HEK293 (cell line): ENCODE measurements at regions not wholly inside any gene's neighbourhood (a gene's known extent, or its start where the extent isn't known, plus 50 kb on each side); places are given as distances from the start of the nearest gene placed in this dataset.

Experiments used
- CTCF ChIA-PET: fragments of 350-600 bp; formaldehyde crosslinking; extraction: SDS; loops from one replicate; lab custom pipeline; 2021; ENCODE audit warnings: antibody characterized with exemption; lab: Yijun Ruan, JAX
- POLR2A ChIA-PET: fragments of 300-600 bp; formaldehyde crosslinking; extraction: SDS; loops from one replicate; lab custom pipeline; 2020; ENCODE audit warnings: antibody characterized with exemption, inconsistent platforms; lab: Yijun Ruan, JAX
- H3K27ac ChIP-seq: fragments of 200-500 bp; sonication (Bioruptor generic); 2 replicates; pipeline ENCODE4 v1.5.1; 2014; ENCODE audit warnings: low read depth, low read length, control low read depth, inconsistent platforms; ENCODE audit errors: extremely low read depth
- H3K36me3 ChIP-seq, 2 experiments: fragments of 200-500 bp in 1 of 2; sonication (Bioruptor generic) in 1 of 2; 1 replicate in 1 of 2; 2 replicates in 1 of 2; pipeline ENCODE4 v1.5.1; 2014 to 2017; ENCODE audit warnings: inconsistent platforms in 2 of 2, low read length in 2 of 2; ENCODE audit not compliant: control insufficient read depth in 2 of 2, insufficient read depth in 1 of 2
- H3K4me1 ChIP-seq: fragments of 200-500 bp; sonication (Bioruptor generic); 2 replicates; pipeline ENCODE4 v1.5.1; 2014; ENCODE audit warnings: mild to moderate bottlenecking, low read length, inconsistent platforms; ENCODE audit not compliant: control insufficient read depth, insufficient read depth
- H3K4me3 ChIP-seq: 2 replicates; pipeline ENCODE4 v1.5.1; 2011; ENCODE audit warnings: low read depth, mild to moderate bottlenecking, control low read depth, low read length, moderate library complexity
- H3K9me3 ChIP-seq: fragments of 200-500 bp; sonication (Bioruptor generic); 2 replicates; pipeline ENCODE4 v1.5.1; 2014; ENCODE audit warnings: low read depth, low read length, inconsistent platforms; ENCODE audit not compliant: control insufficient read depth, insufficient read depth
- FEZF1 ChIP-seq: fragments of 450-650 bp; formaldehyde crosslinking; IDR thresholded peaks from 2 replicates; pipeline ENCODE4 v1.5.1; 2016; ENCODE audit warnings: missing biosample characterization, missing genetic modification characterization
- GFI1B ChIP-seq: fragments of 450-650 bp; formaldehyde crosslinking; IDR thresholded peaks from 2 replicates; pipeline ENCODE4 v1.5.1; 2016; ENCODE audit warnings: missing biosample characterization, missing genetic modification characterization
- HOXC10 ChIP-seq: sonication (generic); formaldehyde crosslinking; IDR thresholded peaks from 2 replicates; pipeline ENCODE4 v1.8.1; 2023; ENCODE audit warnings: mild to moderate bottlenecking, missing genetic modification reagents
- KLF7 ChIP-seq: fragments of 450-650 bp; formaldehyde crosslinking; IDR thresholded peaks from 2 replicates; pipeline ENCODE4 v1.5.1; 2016; ENCODE audit warnings: missing biosample characterization, missing genetic modification characterization, borderline replicate concordance
- ZFP41 ChIP-seq: fragments of 450-650 bp; formaldehyde crosslinking; IDR thresholded peaks from 2 replicates; pipeline ENCODE4 v1.5.1; 2016; ENCODE audit warnings: missing biosample characterization, missing genetic modification characterization, borderline replicate concordance
- ZFP69B ChIP-seq: fragments of 450-650 bp; formaldehyde crosslinking; IDR thresholded peaks from 2 replicates; pipeline ENCODE4 v1.5.1; 2016; ENCODE audit warnings: missing biosample characterization, missing genetic modification characterization
- ZNF132 ChIP-seq: fragments of 450-650 bp; formaldehyde crosslinking; IDR thresholded peaks from 2 replicates; pipeline ENCODE4 v1.5.1; 2017; ENCODE audit warnings: missing biosample characterization, missing genetic modification characterization, borderline replicate concordance
- ZNF174 ChIP-seq: fragments of 450-650 bp; formaldehyde crosslinking; IDR thresholded peaks from 2 replicates; pipeline ENCODE4 v1.5.0; 2017; ENCODE audit warnings: missing biosample characterization, mild to moderate bottlenecking, missing genetic modification characterization
- ZNF175 ChIP-seq: fragments of 450-650 bp; formaldehyde crosslinking; IDR thresholded peaks from 2 replicates; pipeline ENCODE4 v1.5.1; 2016; ENCODE audit warnings: missing biosample characterization, missing genetic modification characterization
- ZNF366 ChIP-seq: fragments of 450-650 bp; formaldehyde crosslinking; conservative IDR thresholded peaks from 2 replicates; pipeline ENCODE4 v1.5.1; 2016; ENCODE audit warnings: missing biosample characterization, missing genetic modification characterization
- ZNF473 ChIP-seq: fragments of 450-650 bp; formaldehyde crosslinking; IDR thresholded peaks from 2 replicates; pipeline ENCODE4 v1.5.1; 2017; ENCODE audit warnings: missing biosample characterization, missing genetic modification characterization
- ZNF521 ChIP-seq: fragments of 450-650 bp; formaldehyde crosslinking; IDR thresholded peaks from 2 replicates; pipeline ENCODE4 v1.5.1; 2017; ENCODE audit warnings: missing biosample characterization, mild to moderate bottlenecking, missing genetic modification characterization
- ZNF529 ChIP-seq: fragments of 450-650 bp; formaldehyde crosslinking; IDR thresholded peaks from 2 replicates; pipeline ENCODE4 v1.5.1; 2017; ENCODE audit warnings: missing genetic modification characterization, missing biosample characterization; ENCODE audit not compliant: insufficient replicate concordance
- ZNF555 ChIP-seq: fragments of 450-650 bp; formaldehyde crosslinking; conservative IDR thresholded peaks from 2 replicates; pipeline ENCODE4 v1.5.1; 2017; ENCODE audit warnings: missing biosample characterization, mild to moderate bottlenecking, missing genetic modification characterization, inconsistent platforms
- ZNF600 ChIP-seq: fragments of 450-650 bp; formaldehyde crosslinking; IDR thresholded peaks from 2 replicates; pipeline ENCODE4 v1.5.1; 2016; ENCODE audit warnings: missing biosample characterization, missing genetic modification characterization
- ZNF629 ChIP-seq: fragments of 450-650 bp; formaldehyde crosslinking; IDR thresholded peaks from 2 replicates; pipeline ENCODE4 v1.5.1; 2017; ENCODE audit warnings: missing biosample characterization, missing genetic modification characterization
- TF ChIP-seq, protein P1 (sequence below): fragments of 450-650 bp; formaldehyde crosslinking; IDR thresholded peaks from 2 replicates; pipeline ENCODE4 v1.5.1; 2016; ENCODE audit warnings: missing biosample characterization, missing genetic modification characterization
- TF ChIP-seq, protein P2 (sequence below): fragments of 450-650 bp; formaldehyde crosslinking; IDR thresholded peaks from 2 replicates; pipeline ENCODE4 v1.5.1; 2016; ENCODE audit warnings: missing biosample characterization, missing genetic modification characterization, low read depth
- TF ChIP-seq, protein P3 (sequence below): fragments of 450-650 bp; formaldehyde crosslinking; IDR thresholded peaks from 2 replicates; pipeline ENCODE4 v1.5.1; 2017; ENCODE audit warnings: missing biosample characterization, missing genetic modification characterization

- Histone ChIP-seq H3K4me3 (no peak overlapping the region), H3K36me3 (no peaks in the 10 kb centered on the region), H3K9me3 (no peaks in the 10 kb centered on the region), H3K27ac (no peak overlapping the region), H3K4me1 (no peaks in the 10 kb centered on the region)
- ChIA-PET POLR2A (no interaction called here), CTCF (no interaction called here)
- TF ChIP-seq ZNF555 (tag by site-specific recombination) (no peak), HOXC10 (CRISPR knock-in tag) (no peak)
Observed at GRCh38 chr4:155077452-155078229, 130.8 kb upstream of the NPY2R start.

GRCh38 chr4:155079871-155080270, 128.6 kb upstream of the NPY2R start:
- Histone ChIP-seq H3K4me3 (no peak overlapping the region), H3K36me3 (no peaks in the 10 kb centered on the region), H3K9me3 (no peaks in the 10 kb centered on the region), H3K4me1 (no peaks in the 10 kb centered on the region), H3K27ac (no peak overlapping the region)
- CTCF ChIA-PET, result interaction anchor here (0.6 to 0.7 kb wide), 2 partner anchors 346 to 423 kb away, joined by 3 to 5 read pairs; no protein-coding TSS in a partner anchor
- TF ChIP-seq ZNF132 (tag by site-specific recombination), result no peak
- TF ChIP-seq, protein P1, sequence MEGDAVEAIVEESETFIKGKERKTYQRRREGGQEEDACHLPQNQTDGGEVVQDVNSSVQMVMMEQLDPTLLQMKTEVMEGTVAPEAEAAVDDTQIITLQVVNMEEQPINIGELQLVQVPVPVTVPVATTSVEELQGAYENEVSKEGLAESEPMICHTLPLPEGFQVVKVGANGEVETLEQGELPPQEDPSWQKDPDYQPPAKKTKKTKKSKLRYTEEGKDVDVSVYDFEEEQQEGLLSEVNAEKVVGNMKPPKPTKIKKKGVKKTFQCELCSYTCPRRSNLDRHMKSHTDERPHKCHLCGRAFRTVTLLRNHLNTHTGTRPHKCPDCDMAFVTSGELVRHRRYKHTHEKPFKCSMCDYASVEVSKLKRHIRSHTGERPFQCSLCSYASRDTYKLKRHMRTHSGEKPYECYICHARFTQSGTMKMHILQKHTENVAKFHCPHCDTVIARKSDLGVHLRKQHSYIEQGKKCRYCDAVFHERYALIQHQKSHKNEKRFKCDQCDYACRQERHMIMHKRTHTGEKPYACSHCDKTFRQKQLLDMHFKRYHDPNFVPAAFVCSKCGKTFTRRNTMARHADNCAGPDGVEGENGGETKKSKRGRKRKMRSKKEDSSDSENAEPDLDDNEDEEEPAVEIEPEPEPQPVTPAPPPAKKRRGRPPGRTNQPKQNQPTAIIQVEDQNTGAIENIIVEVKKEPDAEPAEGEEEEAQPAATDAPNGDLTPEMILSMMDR (tag by site-specific recombination), result no peak
- TF ChIP-seq ZNF629 (tag by site-specific recombination), result no peak
- TF ChIP-seq FEZF1 (tag by site-specific recombination), result no peak
- no peak for TF ChIP-seq ZNF521 (tag by site-specific recombination)
- TF ChIP-seq, protein P2, sequence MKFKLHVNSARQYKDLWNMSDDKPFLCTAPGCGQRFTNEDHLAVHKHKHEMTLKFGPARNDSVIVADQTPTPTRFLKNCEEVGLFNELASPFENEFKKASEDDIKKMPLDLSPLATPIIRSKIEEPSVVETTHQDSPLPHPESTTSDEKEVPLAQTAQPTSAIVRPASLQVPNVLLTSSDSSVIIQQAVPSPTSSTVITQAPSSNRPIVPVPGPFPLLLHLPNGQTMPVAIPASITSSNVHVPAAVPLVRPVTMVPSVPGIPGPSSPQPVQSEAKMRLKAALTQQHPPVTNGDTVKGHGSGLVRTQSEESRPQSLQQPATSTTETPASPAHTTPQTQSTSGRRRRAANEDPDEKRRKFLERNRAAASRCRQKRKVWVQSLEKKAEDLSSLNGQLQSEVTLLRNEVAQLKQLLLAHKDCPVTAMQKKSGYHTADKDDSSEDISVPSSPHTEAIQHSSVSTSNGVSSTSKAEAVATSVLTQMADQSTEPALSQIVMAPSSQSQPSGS (tag by site-specific recombination), result no peak
- no peak for TF ChIP-seq ZFP69B (tag by site-specific recombination)
- TF ChIP-seq ZFP41 (tag by site-specific recombination), result no peak
- TF ChIP-seq, protein P3, sequence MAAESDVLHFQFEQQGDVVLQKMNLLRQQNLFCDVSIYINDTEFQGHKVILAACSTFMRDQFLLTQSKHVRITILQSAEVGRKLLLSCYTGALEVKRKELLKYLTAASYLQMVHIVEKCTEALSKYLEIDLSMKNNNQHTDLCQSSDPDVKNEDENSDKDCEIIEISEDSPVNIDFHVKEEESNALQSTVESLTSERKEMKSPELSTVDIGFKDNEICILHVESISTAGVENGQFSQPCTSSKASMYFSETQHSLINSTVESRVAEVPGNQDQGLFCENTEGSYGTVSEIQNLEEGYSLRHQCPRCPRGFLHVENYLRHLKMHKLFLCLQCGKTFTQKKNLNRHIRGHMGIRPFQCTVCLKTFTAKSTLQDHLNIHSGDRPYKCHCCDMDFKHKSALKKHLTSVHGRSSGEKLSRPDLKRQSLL, result no peak
- no peak for TF ChIP-seq ZNF529 (tag by site-specific recombination)
- TF ChIP-seq ZNF174 (tag by site-specific recombination), result no peak
- TF ChIP-seq KLF7, result no peak
- TF ChIP-seq ZNF366 (tag by site-specific recombination), result no peak
- TF ChIP-seq ZNF175 (tag by site-specific recombination), result no peak
- no peak for TF ChIP-seq ZNF473
- no peak for TF ChIP-seq GFI1B (tag by site-specific recombination)
- TF ChIP-seq ZNF600 (tag by site-specific recombination), result no peak
- POLR2A ChIA-PET, result no interaction called here
